ENCODE measurements at regions not wholly inside any gene's neighbourhood (a gene's known extent, or its start where the extent isn't known, plus 50 kb on each side); places are given as distances from the start of the nearest gene placed in this dataset.

DNA sequence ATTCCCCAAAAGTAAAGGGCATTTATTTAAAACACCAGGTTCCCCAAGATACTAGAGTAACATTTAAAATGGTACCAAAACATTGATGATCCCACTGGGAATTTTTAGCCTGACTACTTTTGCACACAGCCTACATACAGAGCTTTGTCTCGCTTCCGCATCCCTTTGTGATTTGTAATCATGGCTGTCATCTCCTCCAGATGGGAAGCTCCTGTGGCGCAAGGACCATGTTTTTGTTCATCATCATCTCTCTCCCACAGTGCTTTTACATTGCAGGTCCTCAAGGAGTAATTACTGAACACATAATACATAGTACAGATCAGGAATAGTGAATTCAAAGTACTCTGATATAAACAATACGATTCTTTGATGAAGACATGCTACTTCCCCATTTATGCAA is 231.2 kb upstream of the MTNR1B start:
- no peak for TF ChIP-seq EP300 (IDR thresholded peaks at IDR 0.05)
- TF ChIP-seq, protein P1, sequence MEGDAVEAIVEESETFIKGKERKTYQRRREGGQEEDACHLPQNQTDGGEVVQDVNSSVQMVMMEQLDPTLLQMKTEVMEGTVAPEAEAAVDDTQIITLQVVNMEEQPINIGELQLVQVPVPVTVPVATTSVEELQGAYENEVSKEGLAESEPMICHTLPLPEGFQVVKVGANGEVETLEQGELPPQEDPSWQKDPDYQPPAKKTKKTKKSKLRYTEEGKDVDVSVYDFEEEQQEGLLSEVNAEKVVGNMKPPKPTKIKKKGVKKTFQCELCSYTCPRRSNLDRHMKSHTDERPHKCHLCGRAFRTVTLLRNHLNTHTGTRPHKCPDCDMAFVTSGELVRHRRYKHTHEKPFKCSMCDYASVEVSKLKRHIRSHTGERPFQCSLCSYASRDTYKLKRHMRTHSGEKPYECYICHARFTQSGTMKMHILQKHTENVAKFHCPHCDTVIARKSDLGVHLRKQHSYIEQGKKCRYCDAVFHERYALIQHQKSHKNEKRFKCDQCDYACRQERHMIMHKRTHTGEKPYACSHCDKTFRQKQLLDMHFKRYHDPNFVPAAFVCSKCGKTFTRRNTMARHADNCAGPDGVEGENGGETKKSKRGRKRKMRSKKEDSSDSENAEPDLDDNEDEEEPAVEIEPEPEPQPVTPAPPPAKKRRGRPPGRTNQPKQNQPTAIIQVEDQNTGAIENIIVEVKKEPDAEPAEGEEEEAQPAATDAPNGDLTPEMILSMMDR (IDR thresholded peaks at IDR 0.05), result no peak
- TF ChIP-seq POLR2A (IDR thresholded peaks at IDR 0.05), result no peak
- no peak for TF ChIP-seq POLR2AphosphoS5 (IDR thresholded peaks at IDR 0.05)

Data from upper lobe of left lung (tissue), 4 donors.